SU-DHL-6 (cell line): ENCODE measurements at regions not wholly inside any gene's neighbourhood (a gene's known extent, or its start where the extent isn't known, plus 50 kb on each side); places are given as distances from the start of the nearest gene placed in this dataset.

Experiments used
- EZH2phosphoT487 ChIP-seq: fragments of 200-600 bp; sonication (generic), shearing (Covaris generic); conservative IDR thresholded peaks from 2 replicates; pipeline ENCODE4 v1.6.1; 2018; ENCODE audit warnings: mild to moderate bottlenecking, antibody characterized with exemption, low read length, moderate library complexity, mixed read lengths
- TF ChIP-seq, protein P1 (sequence below): fragments of 200-600 bp; sonication (generic); IDR thresholded peaks from one replicate; pipeline ENCODE4 v1.5.1; 2017; ENCODE audit warnings: antibody characterized with exemption, mild to moderate bottlenecking, low read length, moderate library complexity; ENCODE audit not compliant: insufficient read depth, poor library complexity, severe bottlenecking

GRCh38 chr13:80586356-80586755 is 245.4 kb upstream of the SPRY2 start:
- TF ChIP-seq, protein P1, sequence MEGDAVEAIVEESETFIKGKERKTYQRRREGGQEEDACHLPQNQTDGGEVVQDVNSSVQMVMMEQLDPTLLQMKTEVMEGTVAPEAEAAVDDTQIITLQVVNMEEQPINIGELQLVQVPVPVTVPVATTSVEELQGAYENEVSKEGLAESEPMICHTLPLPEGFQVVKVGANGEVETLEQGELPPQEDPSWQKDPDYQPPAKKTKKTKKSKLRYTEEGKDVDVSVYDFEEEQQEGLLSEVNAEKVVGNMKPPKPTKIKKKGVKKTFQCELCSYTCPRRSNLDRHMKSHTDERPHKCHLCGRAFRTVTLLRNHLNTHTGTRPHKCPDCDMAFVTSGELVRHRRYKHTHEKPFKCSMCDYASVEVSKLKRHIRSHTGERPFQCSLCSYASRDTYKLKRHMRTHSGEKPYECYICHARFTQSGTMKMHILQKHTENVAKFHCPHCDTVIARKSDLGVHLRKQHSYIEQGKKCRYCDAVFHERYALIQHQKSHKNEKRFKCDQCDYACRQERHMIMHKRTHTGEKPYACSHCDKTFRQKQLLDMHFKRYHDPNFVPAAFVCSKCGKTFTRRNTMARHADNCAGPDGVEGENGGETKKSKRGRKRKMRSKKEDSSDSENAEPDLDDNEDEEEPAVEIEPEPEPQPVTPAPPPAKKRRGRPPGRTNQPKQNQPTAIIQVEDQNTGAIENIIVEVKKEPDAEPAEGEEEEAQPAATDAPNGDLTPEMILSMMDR, result no peak
- TF ChIP-seq EZH2phosphoT487, result no peak
